Left lung (tissue), 4 donors: ENCODE measurements at regions not wholly inside any gene's neighbourhood (a gene's known extent, or its start where the extent isn't known, plus 50 kb on each side); places are given as distances from the start of the nearest gene placed in this dataset.
A peak's percentile ranks its signal among the peaks of the same experiment; 100 is the strongest.

Source experiments
- ATAC-seq: fragments of 200-7000 bp; cut with Tn5 transposase; one replicate; pipeline ENCODE4 v1.9.1; 2020; ENCODE audit warnings: moderate library complexity
- DNase-seq, 4 donors: peaks; one replicate each; pipeline ENCODE4 v3.0.0-alpha.2; 2013 to 2020
- H3K27ac ChIP-seq, 2 donors: fragments of 200-600 bp; sonication (generic) in 1 of 2; one replicate each; pipeline versions ENCODE4 v1.5.0 to v1.8.0; 2020 to 2021
- H3K27me3 ChIP-seq, 2 donors: fragments of 200-600 bp; sonication (generic) in 1 of 2; one replicate each; pipeline versions ENCODE4 v1.5.0 to v1.8.0; 2020 to 2021
- H3K36me3 ChIP-seq, 2 donors: fragments of 200-600 bp; sonication (generic) in 1 of 2; one replicate each; pipeline versions ENCODE4 v1.5.0 to v1.8.0; 2020 to 2021
- H3K4me1 ChIP-seq, 2 donors: fragments of 200-600 bp; one replicate each; pipeline ENCODE4 v1.8.0; 2021
- H3K4me3 ChIP-seq, 2 donors: fragments of 200-600 bp; sonication (generic) in 1 of 2; one replicate each; pipeline versions ENCODE4 v1.5.0 to v1.8.0; 2020 to 2021; ENCODE audit warnings: mild to moderate bottlenecking in 1 of 2
- H3K9me3 ChIP-seq, 2 donors: fragments of 200-600 bp; sonication (generic) in 1 of 2; one replicate each; pipeline versions ENCODE4 v1.5.0 to v1.8.0; 2020 to 2021
- CTCF ChIP-seq, 2 donors: fragments of 200-600 bp; sonication (generic) in 1 of 2; IDR thresholded peaks; one replicate each; pipeline versions ENCODE4 v1.5.0 to v1.8.0; 2021; ENCODE audit warnings: antibody characterized with exemption in 2 of 2
- intact Hi-C, 2 donors: fragments of 100-400 bp; cut with DNase I; formaldehyde crosslinking; loops; one replicate each; pipeline versions ENCODE4 v1.11.2 to v1.14.2; 2022
- donor health status: DM: no; HTN: yes; CAD: no.
- donor health status: DM: no; HTN: no; CAD: no.

DNA sequence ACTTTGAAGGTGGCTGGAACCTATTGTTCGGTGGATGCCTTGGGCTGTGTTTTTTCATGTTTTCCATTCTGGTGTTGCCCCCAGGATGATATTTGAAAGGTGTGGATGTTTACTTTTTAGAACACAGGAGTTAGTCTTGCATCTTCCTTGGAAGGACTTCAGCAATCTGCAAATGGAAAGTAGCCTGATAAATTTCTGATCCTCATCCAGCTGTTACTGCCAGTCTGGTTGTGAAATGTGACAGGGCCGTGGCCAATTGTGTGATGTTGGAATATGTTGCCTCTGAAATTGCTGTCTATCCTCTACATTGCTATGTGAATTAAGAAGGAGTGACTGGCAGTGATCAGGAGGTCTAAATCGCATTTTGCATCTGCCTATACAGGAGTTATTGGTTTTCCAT lies 382.5 kb upstream of the C2CD4B start:
- Histone ChIP-seq H3K27ac (no peak overlapping the region), H3K9me3 (no peaks in the 10 kb centered on the region), H3K4me3 (no peak overlapping the region), H3K4me1 (no peaks in the 10 kb centered on the region), H3K27me3 (no peaks in the 10 kb centered on the region), H3K36me3 (no peaks in the 10 kb centered on the region)
- no peak for ATAC-seq
- no peak for TF ChIP-seq CTCF (IDR thresholded peaks at IDR 0.05)
- intact Hi-C loops = no loop called here
- no peak for DNase-seq

GRCh38 chr15:62549345-62549970 lies 384.4 kb upstream of the C2CD4B start:
- intact Hi-C loops = no loop called here
- Histone ChIP-seq H3K4me1 (no peaks in the 10 kb centered on the region), H3K27ac (no peak overlapping the region), H3K36me3 (no peaks in the 10 kb centered on the region), H3K9me3 (no peaks in the 10 kb centered on the region), H3K4me3 (no peak overlapping the region), H3K27me3 (no peaks in the 10 kb centered on the region)
- DNase-seq (no peak), ATAC-seq (no peak)
- peak; percentile 21 to 24 for TF ChIP-seq CTCF (IDR thresholded peaks at IDR 0.05)

- no peak overlapping the region for H3K4me3 ChIP-seq
- no peaks in the 10 kb centered on the region for H3K4me1 ChIP-seq
- no peaks in the 10 kb centered on the region for H3K27me3 ChIP-seq
- H3K36me3 ChIP-seq = no peaks in the 10 kb centered on the region
- no peaks in the 10 kb centered on the region for H3K9me3 ChIP-seq
- H3K27ac ChIP-seq = no peak overlapping the region
- no peak for ATAC-seq
- intact Hi-C loops = no loop called here
- DNase-seq = no peak
- TF ChIP-seq CTCF (IDR thresholded peaks at IDR 0.05) = no peak
These were observed 385.0 kb upstream of the C2CD4B start for GRCh38 chr15:62550106-62550505.

DNA sequence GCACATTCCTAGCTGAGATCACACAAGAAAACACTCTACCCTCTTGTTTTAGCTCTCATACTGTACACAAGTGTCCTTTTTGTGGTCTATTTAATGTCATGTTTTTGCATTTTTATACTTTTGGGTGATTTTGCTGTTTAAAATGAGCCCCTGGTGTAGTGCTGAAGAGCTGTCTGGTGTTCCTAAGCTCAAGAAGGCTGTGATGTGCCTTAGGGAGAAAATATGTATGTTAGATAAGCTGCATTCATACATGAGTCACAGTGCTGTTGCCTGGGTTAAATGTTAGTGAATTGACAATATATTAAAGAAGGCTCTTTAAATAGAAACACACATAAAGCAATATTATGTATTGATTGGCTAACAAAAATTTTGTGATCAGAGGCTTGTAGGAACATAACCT lies 387.4 kb upstream of the C2CD4B start:
- no peaks in the 10 kb centered on the region for H3K27me3 ChIP-seq
- intact Hi-C loops = no loop called here
- H3K27ac ChIP-seq = no peak overlapping the region
- no peak overlapping the region for H3K4me3 ChIP-seq
- DNase-seq (no peak), ATAC-seq (no peak)
- no peaks in the 10 kb centered on the region for H3K9me3 ChIP-seq
- TF ChIP-seq CTCF (IDR thresholded peaks at IDR 0.05) = no peak
- H3K36me3 ChIP-seq = no peaks in the 10 kb centered on the region
- no peaks in the 10 kb centered on the region for H3K4me1 ChIP-seq

GRCh38 chr15:62553911-62554563 lies 389.0 kb upstream of the C2CD4B start:
- no peaks in the 10 kb centered on the region for H3K27me3 ChIP-seq
- DNase-seq (no peak), ATAC-seq (no peak)
- H3K4me1 ChIP-seq = peaks cover 0 to 3% of the 10 kb centered on the region in 2 donors
- no peak overlapping the region for H3K27ac ChIP-seq
- TF ChIP-seq CTCF (IDR thresholded peaks at IDR 0.05) = no peak
- no peaks in the 10 kb centered on the region for H3K36me3 ChIP-seq
- intact Hi-C loops = no loop called here
- no peak overlapping the region for H3K4me3 ChIP-seq
- no peaks in the 10 kb centered on the region for H3K9me3 ChIP-seq
